ENCODE measurements at regions not wholly inside any gene's neighbourhood (a gene's known extent, or its start where the extent isn't known, plus 50 kb on each side); places are given as distances from the start of the nearest gene placed in this dataset.

DNA sequence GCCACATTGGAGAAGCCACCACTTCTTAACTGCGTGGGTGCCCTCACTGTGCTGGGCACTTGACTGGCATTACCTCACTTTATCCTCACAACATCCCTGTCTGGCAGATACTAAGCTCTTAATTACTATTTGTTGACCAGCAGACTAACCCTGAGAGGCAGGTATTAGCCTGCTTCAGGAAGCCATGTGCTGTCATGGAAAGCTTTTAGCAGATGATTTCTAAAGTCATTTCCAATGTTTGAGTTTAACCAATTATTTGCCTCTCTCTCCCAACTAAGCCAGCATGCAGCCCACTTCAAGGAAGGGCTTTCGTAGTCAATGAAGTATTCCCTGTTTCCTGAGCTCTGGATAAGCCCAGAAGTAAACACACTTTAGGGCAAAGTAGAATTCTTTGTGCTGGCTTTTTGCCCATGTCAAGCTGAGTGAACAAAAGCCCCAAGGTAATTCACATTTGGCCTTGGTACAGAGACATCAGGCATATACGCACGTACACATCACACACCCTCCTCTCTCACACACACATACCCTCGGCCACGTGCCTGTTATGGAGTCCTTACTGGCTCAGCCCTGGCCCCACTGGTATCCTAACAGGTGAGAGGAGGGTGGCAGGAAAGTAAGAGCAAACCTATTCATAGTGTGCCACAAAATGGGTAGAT is 108.6 kb downstream of the C1D start (continued):
- TF ChIP-seq, protein P1, sequence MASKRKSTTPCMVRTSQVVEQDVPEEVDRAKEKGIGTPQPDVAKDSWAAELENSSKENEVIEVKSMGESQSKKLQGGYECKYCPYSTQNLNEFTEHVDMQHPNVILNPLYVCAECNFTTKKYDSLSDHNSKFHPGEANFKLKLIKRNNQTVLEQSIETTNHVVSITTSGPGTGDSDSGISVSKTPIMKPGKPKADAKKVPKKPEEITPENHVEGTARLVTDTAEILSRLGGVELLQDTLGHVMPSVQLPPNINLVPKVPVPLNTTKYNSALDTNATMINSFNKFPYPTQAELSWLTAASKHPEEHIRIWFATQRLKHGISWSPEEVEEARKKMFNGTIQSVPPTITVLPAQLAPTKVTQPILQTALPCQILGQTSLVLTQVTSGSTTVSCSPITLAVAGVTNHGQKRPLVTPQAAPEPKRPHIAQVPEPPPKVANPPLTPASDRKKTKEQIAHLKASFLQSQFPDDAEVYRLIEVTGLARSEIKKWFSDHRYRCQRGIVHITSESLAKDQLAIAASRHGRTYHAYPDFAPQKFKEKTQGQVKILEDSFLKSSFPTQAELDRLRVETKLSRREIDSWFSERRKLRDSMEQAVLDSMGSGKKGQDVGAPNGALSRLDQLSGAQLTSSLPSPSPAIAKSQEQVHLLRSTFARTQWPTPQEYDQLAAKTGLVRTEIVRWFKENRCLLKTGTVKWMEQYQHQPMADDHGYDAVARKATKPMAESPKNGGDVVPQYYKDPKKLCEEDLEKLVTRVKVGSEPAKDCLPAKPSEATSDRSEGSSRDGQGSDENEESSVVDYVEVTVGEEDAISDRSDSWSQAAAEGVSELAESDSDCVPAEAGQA (IDR thresholded peaks at IDR 0.05; ENCODE audit: low read depth) = no peak
- TF ChIP-seq, protein P1 (CRISPR knock-in tag; IDR thresholded peaks at IDR 0.05; ENCODE audit: borderline replicate concordance) = no peak
- TF ChIP-seq, protein P2, sequence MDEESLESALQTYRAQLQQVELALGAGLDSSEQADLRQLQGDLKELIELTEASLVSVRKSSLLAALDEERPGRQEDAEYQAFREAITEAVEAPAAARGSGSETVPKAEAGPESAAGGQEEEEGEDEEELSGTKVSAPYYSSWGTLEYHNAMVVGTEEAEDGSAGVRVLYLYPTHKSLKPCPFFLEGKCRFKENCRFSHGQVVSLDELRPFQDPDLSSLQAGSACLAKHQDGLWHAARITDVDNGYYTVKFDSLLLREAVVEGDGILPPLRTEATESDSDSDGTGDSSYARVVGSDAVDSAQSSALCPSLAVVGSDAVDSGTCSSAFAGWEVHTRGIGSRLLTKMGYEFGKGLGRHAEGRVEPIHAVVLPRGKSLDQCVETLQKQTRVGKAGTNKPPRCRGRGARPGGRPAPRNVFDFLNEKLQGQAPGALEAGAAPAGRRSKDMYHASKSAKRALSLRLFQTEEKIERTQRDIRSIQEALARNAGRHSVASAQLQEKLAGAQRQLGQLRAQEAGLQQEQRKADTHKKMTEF (CRISPR knock-in tag; IDR thresholded peaks at IDR 0.05) = peak; percentile 70; the same call in 1 of the 2 replicates
- no peak for TF ChIP-seq STAT5B (CRISPR knock-in tag; IDR thresholded peaks at IDR 0.05)
- TF ChIP-seq KLF9 (CRISPR knock-in tag; IDR thresholded peaks at IDR 0.05; ENCODE audit: low read depth) = peak; percentile 72; the same call in 1 of the 2 replicates
- TF ChIP-seq SNAPC2 (CRISPR knock-in tag; IDR thresholded peaks at IDR 0.05) = no peak
- TF ChIP-seq THAP11 (CRISPR knock-in tag; IDR thresholded peaks at IDR 0.05) = no peak
- TF ChIP-seq KDM6A (CRISPR knock-in tag; IDR thresholded peaks at IDR 0.05; ENCODE audit: low read depth) = no peak
- peak; percentile 33; the same call in 1 of the 2 replicates for TF ChIP-seq ZNF263 (CRISPR knock-in tag; IDR thresholded peaks at IDR 0.05)
- no peak for TF ChIP-seq ARHGAP35 (CRISPR knock-in tag; IDR thresholded peaks at IDR 0.05; ENCODE audit: borderline replicate concordance)
- no peak for TF ChIP-seq TMF1 (CRISPR knock-in tag; IDR thresholded peaks at IDR 0.05; ENCODE audit: low read depth)
- TF ChIP-seq, protein P3, sequence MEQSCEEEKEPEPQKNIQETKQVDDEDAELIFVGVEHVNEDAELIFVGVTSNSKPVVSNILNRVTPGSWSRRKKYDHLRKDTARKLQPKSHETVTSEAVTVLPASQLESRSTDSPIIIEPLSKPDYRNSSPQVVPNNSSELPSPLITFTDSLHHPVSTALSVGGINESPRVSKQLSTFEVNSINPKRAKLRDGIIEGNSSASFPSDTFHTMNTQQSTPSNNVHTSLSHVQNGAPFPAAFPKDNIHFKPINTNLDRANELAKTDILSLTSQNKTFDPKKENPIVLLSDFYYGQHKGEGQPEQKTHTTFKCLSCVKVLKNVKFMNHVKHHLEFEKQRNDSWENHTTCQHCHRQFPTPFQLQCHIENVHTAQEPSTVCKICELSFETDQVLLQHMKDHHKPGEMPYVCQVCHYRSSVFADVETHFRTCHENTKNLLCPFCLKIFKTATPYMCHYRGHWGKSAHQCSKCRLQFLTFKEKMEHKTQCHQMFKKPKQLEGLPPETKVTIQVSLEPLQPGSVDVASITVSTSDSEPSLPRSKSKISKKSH (CRISPR knock-in tag; IDR thresholded peaks at IDR 0.05; ENCODE audit: borderline replicate concordance) = no peak
- no peak for TF ChIP-seq PAWR (CRISPR knock-in tag; IDR thresholded peaks at IDR 0.05; ENCODE audit: borderline replicate concordance)
- peak; percentile 87; the same call in 1 of the 2 replicates for TF ChIP-seq ZSCAN21 (CRISPR knock-in tag; IDR thresholded peaks at IDR 0.05; ENCODE audit: borderline replicate concordance)
- no peak for TF ChIP-seq RFXANK (CRISPR knock-in tag; IDR thresholded peaks at IDR 0.05)
- peak; percentile 51 for TF ChIP-seq PHF5A (CRISPR knock-in tag; IDR thresholded peaks at IDR 0.05; ENCODE audit: low read depth, unreplicated experiment)
- no peak for TF ChIP-seq MTF2 (CRISPR knock-in tag; IDR thresholded peaks at IDR 0.05; ENCODE audit: borderline replicate concordance)
- no peak for TF ChIP-seq TGIF2 (CRISPR knock-in tag; IDR thresholded peaks at IDR 0.05)
- TF ChIP-seq TEAD3 (CRISPR knock-in tag; optimal IDR thresholded peaks at IDR 0.05; ENCODE audit: borderline replicate concordance) = peak; percentile 77
- TF ChIP-seq CBX1 (IDR thresholded peaks at IDR 0.05; ENCODE audit: low read depth) = no peak
- no peak for TF ChIP-seq ZNF333 (CRISPR knock-in tag; IDR thresholded peaks at IDR 0.05; ENCODE audit: borderline replicate concordance)
- no peak for TF ChIP-seq ZNF253 (CRISPR knock-in tag; IDR thresholded peaks at IDR 0.05; ENCODE audit: borderline replicate concordance)
- TF ChIP-seq XRCC5 (optimal IDR thresholded peaks at IDR 0.05; ENCODE audit: low read length) = no peak
- no peak for TF ChIP-seq ZNF543 (CRISPR knock-in tag; IDR thresholded peaks at IDR 0.05)
